GM12878 (cell line): ENCODE measurements at regions not wholly inside any gene's neighbourhood (a gene's known extent, or its start where the extent isn't known, plus 50 kb on each side); places are given as distances from the start of the nearest gene placed in this dataset.

Experiments
- ATAC-seq: fragments of 200-7000 bp; cut with Tn5 transposase; 3 replicates; pipeline ENCODE4 v1.9.1; 2020; ENCODE audit warnings: mild to moderate bottlenecking, moderate library complexity
- BruUV-seq: library from RNA; stranded (reverse); fragments of 400-500 nt; replicated peaks from 2 replicates; lab custom pipeline; 2021; lab: Mats Ljungman, UMichigan
- CTCF ChIA-PET: fragments of 300-600 bp; sonication (Branson Sonifier 250); formaldehyde crosslinking; extraction: SDS; loops from one replicate; lab custom pipeline; 2021; ENCODE audit warnings: inconsistent platforms; lab: Yijun Ruan, JAX
- POLR2A ChIA-PET: fragments of 350-600 bp; formaldehyde crosslinking; extraction: SDS; loops from one replicate; lab custom pipeline; 2021; ENCODE audit warnings: inconsistent platforms; lab: Charles Lee
- RAD21 ChIA-PET: fragments of 300-600 bp; sonication (Branson Sonifier 250); formaldehyde crosslinking; loops from one replicate; lab custom pipeline; 2023; ENCODE audit warnings: antibody characterized with exemption; ENCODE audit not compliant: unreplicated experiment; lab: Charles Lee
- SMC1A ChIA-PET: fragments of 300-600 bp; sonication (Branson Sonifier 250); formaldehyde crosslinking; loops from one replicate; lab custom pipeline; 2023; ENCODE audit not compliant: unreplicated experiment, uncharacterized antibody; lab: Charles Lee
- DNase-seq: peaks from one replicate; pipeline ENCODE4 v3.0.0-alpha.2; 2011; ENCODE audit warnings: low read depth, low spot score
- FAIRE-seq: peaks from 3 replicates; lab custom pipeline; 2011; peaks lifted over from hg19 to GRCh38; lab: Jason Lieb, UNC
- H2AFZ ChIP-seq: 2 replicates; pipeline ENCODE4 v1.6.0; 2011; ENCODE audit warnings: low read depth, low read length, control low read depth; ENCODE audit not compliant: control insufficient read depth
- H3K27ac ChIP-seq: 2 replicates; pipeline ENCODE4 v1.5.1; 2011; ENCODE audit warnings: control low read depth; ENCODE audit not compliant: control insufficient read depth, insufficient read depth
- H3K27me3 ChIP-seq, 2 experiments: replicated peaks in 1 of 2; 2 replicates each; pipeline versions ENCODE4 v1.6.0 to v1.6.1; 2011; ENCODE audit warnings: low read length in 1 of 2; ENCODE audit not compliant: control insufficient read depth in 2 of 2, insufficient read depth in 2 of 2
- H3K36me3 ChIP-seq, 2 experiments: 2 replicates each; pipeline ENCODE4 v1.5.1; 2011; ENCODE audit warnings: low read length in 1 of 2; ENCODE audit not compliant: control insufficient read depth in 2 of 2, insufficient read depth in 2 of 2
- H3K4me1 ChIP-seq: 2 replicates; pipeline ENCODE4 v1.6.1; 2011; ENCODE audit warnings: mild to moderate bottlenecking, low read length, moderate library complexity, mixed read lengths; ENCODE audit not compliant: control insufficient read depth, insufficient read depth
- H3K4me2 ChIP-seq: 2 replicates; pipeline ENCODE4 v1.6.0; 2011; ENCODE audit warnings: control low read depth; ENCODE audit not compliant: control insufficient read depth, insufficient read depth
- H3K4me3 ChIP-seq: fragments of 200-600 bp; sonication (generic); 2 replicates; pipeline ENCODE4 v1.5.1; 2016
- H3K79me2 ChIP-seq: 2 replicates; pipeline ENCODE4 v1.6.0; 2011; ENCODE audit warnings: low read length; ENCODE audit not compliant: control insufficient read depth, insufficient read depth
- H3K9ac ChIP-seq: 2 replicates; pipeline ENCODE4 v1.8.0; 2011; ENCODE audit warnings: low read length, control low read depth, mixed read lengths; ENCODE audit not compliant: control insufficient read depth, insufficient read depth
- H3K9me3 ChIP-seq: replicated peaks from 3 replicates; pipeline ENCODE4 v1.5.1; 2011; ENCODE audit warnings: mild to moderate bottlenecking, low read length; ENCODE audit not compliant: control insufficient read depth, insufficient read depth
- H4K20me1 ChIP-seq: 2 replicates; pipeline ENCODE4 v1.6.0; 2011; ENCODE audit not compliant: control insufficient read depth, insufficient read depth
- DPF2 ChIP-seq: fragments of 450-650 bp; IDR thresholded peaks from 2 replicates; pipeline ENCODE4 v1.6.1; 2017; ENCODE audit warnings: mild to moderate bottlenecking
- GABPA ChIP-seq: IDR thresholded peaks from 2 replicates; pipeline ENCODE4 v1.6.1; 2014; ENCODE audit warnings: antibody characterized with exemption, low read depth, mild to moderate bottlenecking, inconsistent platforms
- SMAD5 ChIP-seq: IDR thresholded peaks from 2 replicates; pipeline ENCODE4 v1.6.1; 2016; ENCODE audit warnings: antibody characterized with exemption, low read depth
- SRF ChIP-seq, 2 experiments: IDR thresholded peaks; 2 replicates each; pipeline ENCODE4 v1.6.1; 2011; ENCODE audit warnings: low read depth in 2 of 2, low read length in 2 of 2, mild to moderate bottlenecking in 1 of 2, moderate library complexity in 1 of 2
- ZNF384 ChIP-seq: IDR thresholded peaks from 2 replicates; pipeline ENCODE4 v1.6.1; 2012; ENCODE audit warnings: low read depth, mild to moderate bottlenecking, low read length, improper control_type of control experiment, borderline replicate concordance
- WGBS: methylation state at CpG from one replicate; pipeline ENCODE4 v1.1.6; 2016; ENCODE audit warnings: low lambda C conversion rate; ENCODE audit not compliant: insufficient replicate concordance, insufficient coverage; ENCODE audit errors: missing lambda C conversion rate; 5-methylcytosine and 5-hydroxymethylcytosine counted together
- in situ Hi-C: fragments of 300-500 bp; cut with MboI; formaldehyde crosslinking; loops from 9 replicates; pipeline ENCODE4 v1.14.3; 2018; ENCODE audit warnings: mixed read lengths
- intact Hi-C: fragments of 100-400 bp; cut with micrococcal nuclease; formaldehyde crosslinking; loops from one replicate; pipeline ENCODE4 v1.14.2; 2022; ENCODE audit not compliant: unreplicated experiment
- TF ChIP-seq, protein P1 (sequence below): fragments of 450-650 bp; IDR thresholded peaks from 2 replicates; pipeline ENCODE4 v1.6.1; 2016; ENCODE audit warnings: mild to moderate bottlenecking
- TF ChIP-seq, protein P2 (sequence below): fragments of 450-650 bp; IDR thresholded peaks from 2 replicates; pipeline ENCODE4 v1.6.1; 2018; ENCODE audit warnings: mild to moderate bottlenecking, low read depth, moderate library complexity; ENCODE audit not compliant: partially characterized antibody
- TF ChIP-seq, protein P3 (sequence below): IDR thresholded peaks from 2 replicates; pipeline ENCODE4 v1.6.1; 2011; ENCODE audit warnings: borderline replicate concordance, low read depth, mild to moderate bottlenecking, moderate library complexity, mixed read lengths, low read length; ENCODE audit not compliant: insufficient read depth; ENCODE audit errors: extremely low read length

DNA sequence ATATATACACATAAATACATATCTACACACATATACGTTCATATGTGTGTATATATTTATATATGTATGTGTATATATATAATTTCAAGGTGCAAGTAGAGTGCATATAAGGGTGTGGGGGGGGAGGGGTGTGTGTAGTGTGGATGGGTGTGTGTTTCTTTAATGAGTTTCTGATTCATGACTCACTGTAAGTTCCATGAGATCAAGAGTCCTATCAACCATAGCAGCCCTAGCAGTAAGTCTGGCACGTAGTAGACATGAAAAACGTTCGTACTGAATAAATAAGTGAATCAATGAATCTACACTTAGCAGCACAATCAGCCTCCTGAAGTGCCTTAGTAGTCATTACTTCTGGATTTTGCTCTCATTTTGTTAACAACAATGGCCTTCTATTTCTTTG is 61.9 kb upstream of the KRTAP11-1 start:
- no TSS peak for BruUV-seq
- ChIA-PET CTCF (no interaction called here), SMC1A (no interaction called here), POLR2A (no interaction called here), RAD21 (no interaction called here)
- DNase-seq (no peak), ATAC-seq (no peak), FAIRE-seq (no peak)
- no peak overlapping the region for H3K4me3 ChIP-seq
- H3K27me3 ChIP-seq: no peaks in the 10 kb centered on the region
- intact Hi-C loops: no loop called here
- H3K79me2 ChIP-seq: no peaks in the 10 kb centered on the region
- H3K36me3 ChIP-seq: no peaks in the 10 kb centered on the region
- no peaks in the 10 kb centered on the region for H3K9me3 ChIP-seq
- H2AFZ ChIP-seq: no peak overlapping the region
- H4K20me1 ChIP-seq: no peaks in the 10 kb centered on the region
- no peaks in the 10 kb centered on the region for H3K4me1 ChIP-seq
- in situ Hi-C loops: no loop called here
- no peak overlapping the region for H3K27ac ChIP-seq
- TF ChIP-seq SRF (IDR thresholded peaks at IDR 0.05; ENCODE audit: low read depth in 2 of 2, low read length in 2 of 2) (no peak), DPF2 (no peak), ZNF384 (no peak), SMAD5 (no peak), GABPA (no peak)
- TF ChIP-seq, protein P1, sequence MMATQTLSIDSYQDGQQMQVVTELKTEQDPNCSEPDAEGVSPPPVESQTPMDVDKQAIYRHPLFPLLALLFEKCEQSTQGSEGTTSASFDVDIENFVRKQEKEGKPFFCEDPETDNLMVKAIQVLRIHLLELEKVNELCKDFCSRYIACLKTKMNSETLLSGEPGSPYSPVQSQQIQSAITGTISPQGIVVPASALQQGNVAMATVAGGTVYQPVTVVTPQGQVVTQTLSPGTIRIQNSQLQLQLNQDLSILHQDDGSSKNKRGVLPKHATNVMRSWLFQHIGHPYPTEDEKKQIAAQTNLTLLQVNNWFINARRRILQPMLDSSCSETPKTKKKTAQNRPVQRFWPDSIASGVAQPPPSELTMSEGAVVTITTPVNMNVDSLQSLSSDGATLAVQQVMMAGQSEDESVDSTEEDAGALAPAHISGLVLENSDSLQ: no peak
- TF ChIP-seq, protein P2, sequence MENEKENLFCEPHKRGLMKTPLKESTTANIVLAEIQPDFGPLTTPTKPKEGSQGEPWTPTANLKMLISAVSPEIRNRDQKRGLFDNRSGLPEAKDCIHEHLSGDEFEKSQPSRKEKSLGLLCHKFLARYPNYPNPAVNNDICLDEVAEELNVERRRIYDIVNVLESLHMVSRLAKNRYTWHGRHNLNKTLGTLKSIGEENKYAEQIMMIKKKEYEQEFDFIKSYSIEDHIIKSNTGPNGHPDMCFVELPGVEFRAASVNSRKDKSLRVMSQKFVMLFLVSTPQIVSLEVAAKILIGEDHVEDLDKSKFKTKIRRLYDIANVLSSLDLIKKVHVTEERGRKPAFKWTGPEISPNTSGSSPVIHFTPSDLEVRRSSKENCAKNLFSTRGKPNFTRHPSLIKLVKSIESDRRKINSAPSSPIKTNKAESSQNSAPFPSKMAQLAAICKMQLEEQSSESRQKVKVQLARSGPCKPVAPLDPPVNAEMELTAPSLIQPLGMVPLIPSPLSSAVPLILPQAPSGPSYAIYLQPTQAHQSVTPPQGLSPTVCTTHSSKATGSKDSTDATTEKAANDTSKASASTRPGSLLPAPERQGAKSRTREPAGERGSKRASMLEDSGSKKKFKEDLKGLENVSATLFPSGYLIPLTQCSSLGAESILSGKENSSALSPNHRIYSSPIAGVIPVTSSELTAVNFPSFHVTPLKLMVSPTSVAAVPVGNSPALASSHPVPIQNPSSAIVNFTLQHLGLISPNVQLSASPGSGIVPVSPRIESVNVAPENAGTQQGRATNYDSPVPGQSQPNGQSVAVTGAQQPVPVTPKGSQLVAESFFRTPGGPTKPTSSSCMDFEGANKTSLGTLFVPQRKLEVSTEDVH: no peak
- TF ChIP-seq, protein P3, sequence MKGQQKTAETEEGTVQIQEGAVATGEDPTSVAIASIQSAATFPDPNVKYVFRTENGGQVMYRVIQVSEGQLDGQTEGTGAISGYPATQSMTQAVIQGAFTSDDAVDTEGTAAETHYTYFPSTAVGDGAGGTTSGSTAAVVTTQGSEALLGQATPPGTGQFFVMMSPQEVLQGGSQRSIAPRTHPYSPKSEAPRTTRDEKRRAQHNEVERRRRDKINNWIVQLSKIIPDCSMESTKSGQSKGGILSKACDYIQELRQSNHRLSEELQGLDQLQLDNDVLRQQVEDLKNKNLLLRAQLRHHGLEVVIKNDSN: no peak
- H3K9ac ChIP-seq: no peak overlapping the region
- H3K4me2 ChIP-seq: no peak overlapping the region
- WGBS: 15% methylated on average over 4 of the region's 4 CpGs
